ENCODE measurements at regions not wholly inside any gene's neighbourhood (a gene's known extent, or its start where the extent isn't known, plus 50 kb on each side); places are given as distances from the start of the nearest gene placed in this dataset.

DNA sequence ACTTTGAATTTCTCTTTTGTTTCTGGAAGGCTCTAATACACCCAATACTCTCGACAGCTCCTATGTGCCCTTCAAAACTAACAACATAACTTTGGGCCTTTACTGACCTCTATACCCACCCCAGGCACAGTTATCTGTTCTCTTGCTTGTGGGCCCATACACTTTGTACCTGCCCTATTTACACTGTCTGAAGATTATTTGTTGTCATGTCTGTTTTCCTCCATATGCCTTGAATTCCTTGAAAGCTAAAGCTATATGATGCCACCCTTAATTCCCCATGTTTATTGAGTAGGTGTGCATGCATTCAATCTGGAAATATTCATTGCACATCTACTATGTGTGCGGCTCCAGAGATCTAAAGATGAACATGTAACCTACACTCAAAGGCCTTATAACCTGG is 267.6 kb downstream of the PLPP3 start:
- TF ChIP-seq CTCF (IDR thresholded peaks at IDR 0.05) (no peak), POLR2A (IDR thresholded peaks at IDR 0.05) (no peak)
